ENCODE measurements at regions not wholly inside any gene's neighbourhood (a gene's known extent, or its start where the extent isn't known, plus 50 kb on each side); places are given as distances from the start of the nearest gene placed in this dataset.

DNA sequence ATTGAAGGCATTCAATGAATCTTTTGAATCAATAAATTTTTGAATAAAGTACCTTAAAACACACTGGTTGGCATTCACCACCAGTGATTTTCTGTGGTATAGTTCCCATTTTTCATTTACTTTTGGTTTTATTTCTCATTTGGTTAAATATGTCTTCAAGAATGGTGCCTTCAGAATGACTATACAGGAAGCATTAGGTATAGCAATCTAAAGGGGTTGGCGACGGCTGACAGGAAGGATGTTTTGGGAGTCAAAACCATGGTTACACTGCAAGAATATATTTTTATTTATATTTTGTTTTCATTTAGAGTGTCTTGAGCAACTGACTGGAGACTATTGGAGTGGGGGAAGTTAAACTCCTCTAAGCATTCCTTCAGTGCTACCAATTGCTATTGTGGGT, 235.7 kb downstream of the HTR1A start:
- DNase-seq = no peak

DNA sequence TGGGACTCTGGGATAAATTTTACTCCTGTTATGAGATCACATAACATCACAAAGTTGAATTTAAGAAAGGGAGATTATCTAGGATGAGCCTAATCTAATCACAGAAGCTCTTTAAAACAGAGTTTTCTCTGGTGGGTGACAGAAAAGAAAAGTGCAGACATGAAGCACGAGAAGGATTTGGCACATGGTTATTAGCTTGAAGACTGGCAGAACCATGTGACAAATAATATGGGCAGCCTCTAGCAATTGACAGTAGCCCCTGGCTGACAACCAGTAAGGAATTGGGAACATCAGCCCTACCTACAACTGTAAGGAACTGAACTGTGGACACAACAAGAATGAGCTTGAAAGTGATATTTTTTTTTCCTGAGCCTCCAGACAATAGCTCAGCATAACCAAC, 243.1 kb downstream of the HTR1A start:
- DNase-seq = no peak

DNA sequence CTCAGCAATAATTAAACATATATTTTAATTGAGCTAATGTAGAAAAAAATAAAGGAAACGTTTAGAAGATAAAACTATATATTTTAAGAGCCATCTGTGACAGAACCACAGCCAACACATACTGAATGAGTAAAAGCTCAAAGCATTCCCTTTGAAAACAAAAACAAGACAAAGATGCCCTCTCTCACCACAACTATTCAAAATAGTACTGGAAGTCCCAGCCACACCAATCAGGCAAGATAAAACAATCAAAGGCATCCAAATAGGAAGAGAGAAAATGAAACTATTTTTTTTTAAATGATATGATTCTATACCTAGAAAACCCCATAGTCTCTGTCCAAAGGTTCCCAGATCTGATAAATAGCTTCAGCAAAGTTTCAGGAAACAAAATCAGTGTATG, 262.0 kb downstream of the HTR1A start:
- no peak for DNase-seq

DNA sequence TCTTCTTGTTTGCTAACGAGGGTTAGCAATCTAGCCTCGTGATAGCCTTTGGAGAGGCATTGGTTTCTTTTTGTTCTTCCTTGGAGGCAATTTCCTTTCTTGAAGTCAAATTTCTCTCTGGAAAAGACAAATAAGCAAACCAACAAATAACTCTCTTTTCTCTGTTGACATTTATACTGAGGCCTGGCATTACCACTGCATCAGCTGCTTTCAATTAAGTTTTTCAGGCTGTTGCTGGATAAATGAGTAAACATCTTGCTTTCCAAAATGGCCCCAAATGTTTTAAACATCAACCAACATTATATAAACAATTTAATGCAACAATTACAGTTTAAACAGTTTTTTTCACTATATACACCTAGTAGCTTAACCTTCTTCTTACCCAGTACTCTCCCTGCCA, 264.4 kb downstream of the HTR1A start:
- DNase-seq = no peak

DNA sequence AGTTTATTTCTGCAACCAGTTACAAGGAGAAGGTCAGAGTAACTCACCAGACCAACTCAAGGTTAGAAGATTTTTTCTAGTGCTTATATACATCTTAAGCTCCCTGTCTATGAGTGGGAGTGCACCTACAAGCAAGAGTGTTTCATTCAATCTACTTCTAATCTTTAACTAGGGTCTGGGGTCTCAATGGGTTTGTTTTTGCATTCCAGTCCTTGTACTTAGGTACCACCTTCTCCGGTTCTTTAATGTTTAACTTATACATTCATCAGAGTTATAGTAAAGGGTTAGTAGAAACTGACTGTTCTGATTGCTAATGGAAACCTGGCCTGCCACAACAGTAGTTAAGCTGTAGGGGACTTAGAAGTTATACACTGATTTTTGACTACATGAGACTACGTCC, 271.7 kb downstream of the HTR1A start:
- no peak for DNase-seq

DNA sequence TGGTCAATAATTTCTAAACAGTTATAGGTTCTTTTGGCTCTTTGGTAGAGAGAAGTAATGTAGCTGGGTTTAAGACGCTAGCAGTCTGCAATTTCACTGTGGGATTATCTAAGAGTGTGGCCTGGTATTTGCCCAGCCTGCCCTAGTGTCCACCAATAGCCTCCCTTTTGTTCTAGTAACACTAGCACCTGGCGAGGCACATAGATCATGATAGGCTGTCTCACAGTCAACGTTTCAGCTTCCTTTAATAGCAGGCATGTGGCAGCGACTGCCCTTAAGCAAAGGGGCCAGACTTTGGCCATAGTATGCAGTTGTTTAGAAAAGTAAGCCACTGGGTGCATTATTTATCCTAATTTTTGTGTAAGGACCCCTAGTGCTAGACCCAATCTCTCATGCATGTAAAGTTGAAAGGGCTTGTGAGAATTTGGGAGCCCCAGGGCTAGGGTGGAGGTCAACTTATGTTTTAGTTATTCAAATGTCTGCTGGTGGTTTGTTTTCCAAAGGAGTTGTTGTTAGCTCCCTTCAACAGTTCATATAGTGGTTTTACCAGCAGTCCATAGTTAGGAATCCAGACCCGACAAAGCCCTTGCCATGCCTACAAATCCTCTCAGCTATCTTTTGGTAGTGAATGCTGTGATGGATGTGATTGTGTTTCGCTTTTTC, 274.3 kb downstream of the HTR1A start:
- DNase-seq = no peak

DNA sequence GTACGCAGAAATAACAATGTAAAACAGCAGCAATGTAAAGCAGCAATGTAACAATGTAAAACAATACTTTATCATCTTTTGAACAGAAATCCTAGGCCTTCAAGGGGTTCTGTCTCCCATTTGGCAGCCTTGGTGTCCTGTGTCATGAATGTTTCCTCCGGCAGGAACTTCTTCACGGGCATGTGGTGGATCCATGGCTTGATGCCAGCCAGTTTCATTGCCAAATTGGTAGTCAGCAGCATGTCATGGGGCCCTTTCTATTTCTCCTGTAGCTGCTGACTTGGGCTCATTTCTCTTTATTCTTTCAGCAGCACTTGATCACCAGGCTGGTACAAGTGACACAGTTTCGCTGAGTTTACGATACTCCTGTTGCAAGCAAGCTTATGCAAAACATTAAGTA, 275.3 kb downstream of the HTR1A start:
- no peak for DNase-seq

DNA sequence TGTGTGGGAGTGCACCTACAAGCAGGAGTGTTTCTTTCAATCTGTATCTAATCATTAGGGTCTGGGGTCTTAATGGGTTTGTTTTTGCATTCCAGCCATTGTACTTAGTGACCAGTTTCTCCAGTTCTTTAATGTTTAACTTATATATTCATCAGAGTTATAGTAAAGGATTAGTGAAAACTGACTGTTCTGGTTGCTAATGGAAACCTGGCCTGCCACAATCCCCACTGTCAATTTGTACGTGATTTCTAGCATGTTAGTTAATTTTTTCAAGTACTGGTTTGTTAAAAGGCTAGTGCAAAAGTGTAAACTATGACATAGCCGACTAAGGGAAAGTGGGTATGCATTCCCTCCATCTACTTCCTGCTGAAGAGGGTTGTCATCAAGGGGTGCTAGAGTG, 276.1 kb downstream of the HTR1A start:
- no peak for DNase-seq

DNA sequence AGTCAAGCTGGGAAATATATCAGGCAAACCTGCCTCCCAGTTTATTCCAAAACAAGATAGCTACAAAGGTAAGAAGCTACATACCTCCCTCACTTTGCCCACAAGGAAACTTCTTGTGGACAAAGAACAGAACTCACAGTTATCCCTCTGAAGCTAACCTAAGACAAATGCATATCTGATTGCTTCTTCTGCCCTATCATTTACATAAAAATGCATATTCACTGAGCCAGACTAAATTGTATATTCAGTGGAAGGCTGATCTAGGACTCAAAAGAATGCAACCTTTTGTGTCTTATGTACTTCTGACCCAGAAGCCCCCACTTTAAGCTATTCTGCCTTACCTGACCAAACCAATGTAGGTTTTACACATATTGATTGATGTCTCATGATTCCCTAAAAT, 276.8 kb downstream of the HTR1A start:
- no peak for DNase-seq

DNA sequence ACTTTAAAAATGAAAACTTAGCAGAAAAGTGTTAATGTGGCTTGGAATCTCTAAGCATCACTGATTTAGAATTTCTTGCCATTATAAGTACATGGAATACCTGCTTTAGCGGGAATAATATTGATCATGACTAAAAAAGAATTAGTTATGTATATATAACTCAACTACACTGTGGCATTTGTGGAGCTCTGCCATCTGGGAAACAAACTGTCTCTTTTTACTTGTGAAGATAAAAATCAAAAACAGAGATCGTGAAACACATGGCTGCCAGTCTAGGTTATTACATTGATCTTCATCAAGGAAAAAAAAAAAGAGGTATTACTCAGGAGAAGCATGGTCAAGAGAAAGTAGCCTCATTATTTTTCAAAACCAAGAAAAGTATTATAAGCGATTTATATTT, 287.4 kb downstream of the HTR1A start:
- DNase-seq = no peak

DNA sequence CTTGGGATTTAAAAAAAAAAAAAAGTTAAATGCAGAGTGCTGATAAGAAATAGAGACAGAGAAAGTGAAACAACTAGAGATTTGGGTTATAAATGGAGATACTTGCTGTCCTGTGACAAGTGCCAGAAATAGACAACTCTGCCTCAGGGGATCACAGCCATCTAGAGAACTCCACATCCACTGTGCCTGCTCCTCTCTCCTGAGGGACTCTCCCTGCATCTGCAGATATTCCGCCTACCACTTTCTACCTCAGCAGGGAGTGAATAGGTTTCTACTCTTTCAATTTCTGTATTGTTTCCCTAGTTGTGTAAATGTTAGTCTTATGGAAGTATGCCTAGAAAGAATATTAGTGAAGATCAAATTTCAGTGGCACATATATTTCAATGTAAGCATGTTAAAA, 307.2 kb downstream of the HTR1A start:
- no peak for DNase-seq

DNA sequence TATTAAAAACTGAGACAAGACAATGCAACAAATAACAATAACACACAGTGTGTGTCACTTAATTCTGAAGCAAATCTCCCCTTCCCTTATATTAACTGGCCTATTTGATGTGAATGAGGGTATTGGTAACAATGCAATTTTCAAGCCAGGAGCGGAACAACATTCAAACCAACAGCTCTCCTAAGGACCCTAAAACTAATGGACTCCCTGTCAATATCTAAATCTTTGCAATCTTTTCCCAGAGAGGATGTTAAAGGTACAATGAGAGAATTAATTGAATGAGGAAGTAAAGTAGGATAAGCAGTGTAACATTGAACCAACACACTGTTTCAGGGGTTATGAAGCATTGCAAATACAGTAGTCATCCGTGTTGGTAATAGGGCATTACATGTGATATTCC, 311.7 kb downstream of the HTR1A start:
- DNase-seq = no peak

DNA sequence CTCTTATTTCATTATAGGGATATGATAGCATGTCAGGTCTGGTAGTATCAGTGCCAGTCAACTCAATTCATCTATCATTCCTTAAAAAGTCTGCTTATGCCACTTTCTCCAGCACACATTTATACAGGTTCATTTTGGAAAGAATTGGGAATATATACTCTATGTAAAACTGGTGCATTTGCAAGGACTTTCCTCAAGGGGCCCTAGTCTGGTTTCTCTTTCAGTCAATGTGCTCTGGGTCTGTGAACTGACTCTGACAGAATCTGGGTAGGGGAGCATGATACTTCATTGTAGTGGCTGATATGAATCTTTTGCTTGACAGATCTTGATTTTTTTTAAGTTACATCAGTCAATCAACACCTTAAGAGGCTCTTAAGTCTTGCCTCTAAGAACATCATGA, 313.9 kb downstream of the HTR1A start:
- no peak for DNase-seq

DNA sequence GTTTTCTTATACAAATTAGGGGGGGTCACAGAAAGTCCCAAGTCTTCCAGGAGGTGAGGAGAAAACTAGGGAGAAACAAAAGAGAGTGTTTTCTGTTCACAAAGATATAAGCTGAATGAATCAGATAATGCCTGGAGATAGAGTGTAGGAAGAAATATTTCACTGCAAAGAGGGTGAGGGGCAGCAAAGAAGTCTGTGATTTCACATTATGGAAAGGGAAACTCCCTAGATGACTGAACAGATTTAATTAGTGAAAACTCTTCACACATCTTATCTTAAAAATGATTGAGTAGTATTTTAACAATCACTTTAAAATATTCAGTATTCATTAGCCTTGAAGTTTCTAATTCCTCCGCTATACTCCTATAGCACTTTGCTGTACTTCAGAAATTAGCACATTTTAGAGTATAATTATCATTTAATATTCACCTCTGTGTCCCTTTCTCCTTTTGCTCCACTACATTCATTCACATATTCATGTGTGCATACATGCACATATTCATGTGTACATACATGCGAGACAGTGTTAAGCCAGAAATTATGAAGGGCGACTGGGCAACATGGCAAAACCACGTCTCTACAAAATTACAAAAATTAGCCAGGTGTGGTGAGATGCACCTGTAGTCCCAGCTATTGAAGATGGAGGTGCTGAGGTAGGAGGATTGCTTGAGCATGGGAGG, 332.2 kb downstream of the HTR1A start:
- no peak for DNase-seq

DNA sequence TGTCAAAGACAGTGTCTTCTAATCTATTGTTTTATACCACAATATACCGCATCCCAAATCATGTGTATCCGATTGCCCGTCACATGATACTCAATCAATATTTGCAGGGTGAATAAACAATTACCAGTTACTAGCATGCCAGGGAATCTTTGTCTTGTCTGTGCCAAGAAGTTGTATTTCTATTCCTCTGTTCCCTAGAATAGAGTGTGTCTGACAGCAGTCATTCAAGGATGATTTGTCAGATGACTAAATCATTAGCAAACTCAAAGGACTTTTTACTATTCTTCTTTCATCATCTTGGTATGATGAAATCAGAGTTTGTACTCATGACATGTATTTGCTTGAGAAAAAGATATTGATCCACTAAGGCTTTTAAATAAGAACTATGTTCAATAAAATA, 348.8 kb downstream of the HTR1A start:
- no peak for DNase-seq

DNA sequence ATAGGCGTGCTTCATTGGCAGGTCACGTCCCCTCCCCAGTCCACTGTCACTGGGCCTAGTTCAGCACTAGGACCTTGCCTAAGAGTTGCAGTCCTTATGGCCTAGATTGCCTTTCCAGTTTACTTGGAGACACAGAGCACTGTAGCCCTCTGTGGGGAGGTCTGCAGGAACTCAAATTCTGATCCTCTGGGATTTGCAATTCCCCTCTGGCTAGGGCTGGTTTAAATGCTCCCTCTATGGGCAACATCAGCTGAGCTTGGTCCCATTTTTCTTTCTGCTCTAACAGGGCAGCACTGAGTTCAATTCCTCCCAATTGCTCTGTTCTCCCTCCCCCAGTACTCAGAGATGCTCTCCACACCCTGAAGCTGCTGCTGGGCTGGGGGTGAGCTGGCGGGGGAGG, 358.2 kb downstream of the HTR1A start:
- no peak for DNase-seq

DNA sequence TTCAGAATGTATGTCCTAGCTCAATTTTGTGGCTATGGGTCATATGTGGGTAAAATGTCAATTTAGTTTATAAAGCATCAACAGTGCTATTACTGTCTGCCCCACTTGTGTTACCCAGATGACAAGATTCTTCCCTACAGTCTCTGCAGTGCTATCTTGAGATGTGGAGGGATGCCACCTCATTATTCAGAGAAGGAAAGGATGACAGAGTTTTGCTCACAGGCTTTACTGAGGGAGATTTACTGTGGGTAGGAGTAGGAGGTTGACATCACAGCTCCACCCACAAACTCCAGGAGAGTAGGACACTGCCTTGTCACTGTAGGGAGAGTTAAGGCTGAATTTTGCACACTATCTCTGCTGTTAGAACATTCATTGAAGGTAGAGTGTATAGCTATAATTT, 359.3 kb downstream of the HTR1A start:
- no peak for DNase-seq

DNA sequence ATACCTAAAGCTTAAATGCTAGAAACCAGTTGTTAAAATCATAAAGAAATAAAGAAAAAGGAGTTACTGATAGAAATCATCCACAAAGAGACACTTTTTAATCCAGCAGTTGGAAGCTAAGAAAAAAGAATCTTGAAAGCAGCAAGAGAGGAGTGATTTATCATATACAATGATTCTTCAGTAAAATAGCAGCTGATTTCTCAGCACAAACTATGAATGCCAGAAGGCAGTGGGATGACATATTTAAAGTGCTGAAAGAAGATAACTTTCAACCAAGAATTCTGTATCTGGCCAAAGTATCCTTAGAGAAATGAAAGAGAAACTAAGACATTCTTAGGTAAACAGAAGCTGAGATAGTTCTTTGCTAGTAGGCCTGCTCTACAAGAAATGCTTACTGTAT, 366.0 kb downstream of the HTR1A start:
- DNase-seq = no peak

DNA sequence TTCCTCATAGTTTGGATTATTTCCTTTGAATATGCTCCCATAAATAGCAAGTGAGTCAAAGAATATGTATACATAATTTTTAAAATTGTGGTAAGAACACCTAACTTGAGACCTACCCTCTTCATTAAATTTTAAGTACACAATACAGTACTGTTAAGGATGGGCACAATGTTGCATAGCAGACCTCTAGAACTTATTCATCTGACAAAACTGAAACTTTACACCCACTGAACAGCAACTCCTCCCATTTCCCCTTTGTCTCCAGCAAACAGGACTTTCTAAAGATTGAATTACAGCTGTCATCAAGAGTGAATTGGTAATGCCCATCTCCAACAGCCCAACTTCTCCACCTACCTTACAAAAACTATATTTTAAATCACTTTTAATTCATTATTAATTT, 388.9 kb downstream of the HTR1A start:
- no peak for DNase-seq

DNA sequence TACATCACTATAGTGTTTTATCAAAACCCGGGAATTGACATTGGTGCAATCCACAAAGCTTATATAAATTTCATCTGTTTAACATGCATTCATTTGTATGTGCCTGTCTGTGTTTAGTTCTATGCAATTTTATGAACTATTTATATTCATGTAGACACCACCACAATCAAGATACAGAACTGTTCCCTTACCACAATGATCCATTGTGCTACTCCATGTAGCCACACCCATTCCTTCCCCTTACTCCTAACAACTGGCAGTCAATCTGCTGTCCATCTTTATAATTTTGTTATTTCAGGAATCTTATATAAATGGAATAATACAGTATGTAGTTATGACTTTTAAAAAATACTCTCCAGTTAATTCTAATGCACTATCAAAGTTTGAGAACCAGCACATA, 389.5 kb downstream of the HTR1A start:
- no peak for DNase-seq

DNA sequence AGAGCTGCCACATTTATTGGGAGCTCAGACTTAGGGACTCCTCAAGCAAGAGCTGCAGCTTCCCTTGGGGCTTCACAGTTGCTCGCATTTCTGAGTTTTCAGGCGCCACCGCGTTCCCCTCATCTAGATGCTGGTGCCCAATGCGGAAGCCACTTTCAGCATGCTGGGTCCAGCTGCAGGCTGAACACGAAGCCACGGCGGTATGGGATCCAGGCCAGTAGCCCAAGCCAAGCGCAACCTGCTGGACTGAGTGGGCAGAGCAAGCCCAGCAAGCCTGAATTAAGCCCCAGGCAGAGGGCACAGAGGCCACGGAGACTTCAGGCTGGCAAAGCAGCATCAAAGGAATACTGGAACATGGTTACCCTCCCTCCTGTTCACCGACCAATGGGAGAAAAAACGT, 391.5 kb downstream of the HTR1A start:
- no peak for DNase-seq

DNA sequence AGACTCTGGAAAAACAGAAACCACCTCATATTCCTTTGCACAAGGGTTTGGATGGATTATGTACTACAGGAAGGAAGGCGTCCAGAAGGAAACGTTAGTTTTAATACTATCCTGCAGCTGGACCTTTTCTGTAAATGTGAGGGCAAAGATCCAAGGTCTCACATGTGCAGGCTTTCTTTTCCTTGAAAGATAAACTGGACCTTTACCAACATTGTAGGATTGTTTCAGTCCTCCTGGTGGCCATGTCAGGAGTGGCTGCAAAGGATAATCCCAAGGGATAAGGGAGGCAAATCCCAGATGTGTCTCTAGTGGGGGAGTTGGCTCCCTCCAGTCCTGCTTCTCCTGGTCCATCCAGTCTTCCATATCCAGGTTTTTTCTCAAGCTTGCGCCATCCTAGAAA, 397.5 kb downstream of the HTR1A start:
- DNase-seq = no peak

DNA sequence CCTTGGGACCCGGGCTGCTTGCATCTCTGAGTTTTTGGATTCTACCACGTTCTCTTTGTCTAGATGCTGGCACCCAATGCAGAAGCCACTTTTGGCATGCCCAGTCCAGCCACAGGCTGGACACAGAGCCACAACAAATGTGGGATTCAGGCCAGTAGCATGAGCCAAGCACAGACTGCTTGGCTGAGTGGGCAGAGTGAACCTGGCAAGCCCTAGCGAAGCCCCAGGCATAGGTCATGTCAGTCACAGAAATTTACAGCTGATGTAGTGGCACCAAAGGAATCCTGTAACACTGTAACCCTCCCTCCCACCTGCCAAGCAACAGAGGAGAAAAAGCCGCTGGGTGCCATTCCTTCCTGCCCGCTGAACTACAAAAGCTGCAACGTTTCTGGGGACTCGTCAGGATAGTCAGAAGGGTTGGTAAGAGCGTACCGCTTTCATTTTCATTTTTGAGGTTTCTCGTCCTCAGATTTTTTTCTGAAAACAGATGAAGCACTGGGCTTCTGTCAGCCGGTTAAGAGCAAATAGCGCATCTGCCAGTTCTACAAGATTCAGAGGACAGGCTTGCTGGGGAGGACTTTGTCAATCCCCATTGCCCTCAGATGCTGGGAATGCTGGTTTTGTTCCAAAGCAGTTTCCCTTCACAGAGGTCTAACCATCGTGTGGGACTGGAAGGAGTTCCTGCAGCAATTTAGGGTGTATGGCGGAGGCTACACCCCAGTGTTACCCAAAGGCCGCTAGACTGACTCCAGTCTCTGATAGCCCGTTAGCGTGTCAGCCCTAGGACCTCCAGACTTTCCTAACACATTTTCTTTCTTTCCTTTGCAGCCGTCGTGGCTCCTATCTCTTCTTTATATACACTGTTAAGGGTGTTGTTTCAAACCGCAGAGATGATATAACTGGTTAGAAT, 399.0 kb downstream of the HTR1A start:
- no peak for DNase-seq

DNA sequence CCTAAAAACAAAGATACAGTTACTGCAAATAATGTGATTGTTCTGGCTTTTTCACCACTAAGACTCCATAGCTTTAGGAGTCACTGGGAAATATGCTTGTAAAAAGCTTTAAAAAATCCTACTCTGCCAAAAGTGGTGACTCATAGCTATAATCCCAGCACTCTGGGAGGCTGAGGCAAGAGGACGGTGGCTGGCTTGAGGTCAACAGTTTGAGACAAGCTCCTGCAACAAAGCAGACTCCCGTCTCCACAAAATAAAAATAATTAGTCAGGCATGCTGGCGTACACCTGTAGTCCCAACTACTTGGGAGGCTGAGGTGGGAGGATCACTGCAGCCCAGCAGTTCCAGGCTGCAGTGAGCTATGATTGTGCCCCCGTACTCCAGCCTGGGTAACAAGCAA, 406.4 kb downstream of the HTR1A start:
- DNase-seq = no peak
